ENCODE measurements at regions not wholly inside any gene's neighbourhood (a gene's known extent, or its start where the extent isn't known, plus 50 kb on each side); places are given as distances from the start of the nearest gene placed in this dataset.

GRCh38 chr6:84464471-84464870 lies 237.0 kb upstream of the CEP162 start:
- DNase-seq (ENCODE audit: low spot score): no peak

- no peak for DNase-seq (ENCODE audit: low spot score)
These were observed 235.3 kb upstream of the CEP162 start for GRCh38 chr6:84462698-84463097.

- DNase-seq (ENCODE audit: low spot score): no peak
These were observed 234.0 kb upstream of the CEP162 start for GRCh38 chr6:84461461-84461860.

- DNase-seq (ENCODE audit: low spot score): no peak
These were observed 233.0 kb upstream of the CEP162 start for GRCh38 chr6:84460491-84460890.

- DNase-seq (ENCODE audit: low spot score): no peak
These were observed 232.0 kb upstream of the CEP162 start for GRCh38 chr6:84459401-84459800.

GRCh38 chr6:84458271-84458670 lies 230.8 kb upstream of the CEP162 start:
- DNase-seq (ENCODE audit: low spot score): no peak

- DNase-seq (ENCODE audit: low spot score): no peak
These were observed 229.8 kb upstream of the CEP162 start for GRCh38 chr6:84457276-84457675.

- DNase-seq (ENCODE audit: low spot score): no peak
These were observed 229.4 kb upstream of the CEP162 start for GRCh38 chr6:84456803-84457202.

GRCh38 chr6:84455511-84456029 lies 228.1 kb upstream of the CEP162 start:
- DNase-seq (ENCODE audit: low spot score): no peak

- no peak for DNase-seq (ENCODE audit: low spot score)
These were observed 226.1 kb upstream of the CEP162 start for GRCh38 chr6:84453499-84453898.

- DNase-seq (ENCODE audit: low spot score): no peak
These were observed 222.6 kb upstream of the CEP162 start for GRCh38 chr6:84450018-84450417.

- no peak for DNase-seq (ENCODE audit: low spot score)
These were observed 221.8 kb upstream of the CEP162 start for GRCh38 chr6:84449220-84449619.

- DNase-seq (ENCODE audit: low spot score): no peak
These were observed 220.9 kb upstream of the CEP162 start for GRCh38 chr6:84448331-84448730.

- no peak for DNase-seq (ENCODE audit: low spot score)
These were observed 220.2 kb upstream of the CEP162 start for GRCh38 chr6:84447651-84448050.

GRCh38 chr6:84445068-84445467 lies 217.6 kb upstream of the CEP162 start:
- DNase-seq (ENCODE audit: low spot score): no peak

GRCh38 chr6:84442208-84442607 lies 214.8 kb upstream of the CEP162 start:
- no peak for DNase-seq (ENCODE audit: low spot score)

GRCh38 chr6:84441456-84441855 lies 214.0 kb upstream of the CEP162 start:
- no peak for DNase-seq (ENCODE audit: low spot score)

GRCh38 chr6:84434550-84434949 lies 207.1 kb upstream of the CEP162 start:
- no peak for DNase-seq (ENCODE audit: low spot score)

- DNase-seq (ENCODE audit: low spot score): no peak
These were observed 205.2 kb upstream of the CEP162 start for GRCh38 chr6:84432619-84433018.

GRCh38 chr6:84428300-84428907 lies 201.0 kb upstream of the CEP162 start:
- peak; percentile 72 for DNase-seq (ENCODE audit: low spot score)

GRCh38 chr6:84425971-84426705 lies 198.7 kb upstream of the CEP162 start:
- DNase-seq (ENCODE audit: low spot score): no peak

GRCh38 chr6:84424956-84425355 lies 197.5 kb upstream of the CEP162 start:
- DNase-seq (ENCODE audit: low spot score): no peak

GRCh38 chr6:84422380-84422968 lies 195.0 kb upstream of the CEP162 start:
- DNase-seq (ENCODE audit: low spot score): peak; percentile 84
